Jurkat, Clone E6-1 (cell line): ENCODE measurements at regions not wholly inside any gene's neighbourhood (a gene's known extent, or its start where the extent isn't known, plus 50 kb on each side); places are given as distances from the start of the nearest gene placed in this dataset.
A peak's percentile ranks its signal among the peaks of the same experiment; 100 is the strongest.

ENCODE experiments used
- DNase-seq: peaks from one replicate; pipeline ENCODE4 v3.0.0-alpha.2; 2011; ENCODE audit warnings: low read depth, low spot score
- H3K4me3 ChIP-seq: 2 replicates; pipeline ENCODE4 v1.5.1; 2011; ENCODE audit warnings: mild to moderate bottlenecking, low read length, control low read depth, moderate library complexity

DNA sequence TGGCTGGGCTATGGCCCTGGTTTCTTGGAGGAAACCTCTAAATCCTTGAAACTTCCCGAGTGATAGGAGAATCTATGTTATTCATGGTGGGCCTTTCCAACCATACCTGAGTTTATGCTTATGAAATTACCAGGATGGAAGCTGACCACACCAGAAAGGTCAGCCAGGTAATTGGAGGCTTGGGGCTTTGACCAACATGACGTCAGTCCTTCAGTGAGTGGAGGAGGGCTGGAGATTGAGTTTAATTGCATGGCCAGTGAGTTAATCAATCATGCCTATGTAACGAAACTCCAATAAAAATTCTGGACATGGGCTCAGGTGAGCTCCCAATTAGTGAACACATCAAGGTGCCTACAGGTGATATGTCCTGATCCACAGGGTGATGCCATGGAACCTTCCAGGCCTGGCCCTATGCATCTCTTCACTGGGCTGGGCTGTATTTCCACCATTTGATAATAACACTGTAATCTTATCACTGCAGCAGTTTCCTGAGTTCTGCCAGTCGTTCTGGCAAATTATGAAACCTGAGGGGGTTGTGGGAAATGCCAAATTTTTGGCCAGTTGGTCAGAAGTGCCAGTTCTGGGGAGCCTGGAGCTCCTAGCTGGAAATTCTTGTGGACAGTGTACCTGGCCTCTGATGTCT, 106.5 kb downstream of the CDH26 start:
- H3K4me3 ChIP-seq = no peak overlapping the region
- DNase-seq = no peak

- no peak for DNase-seq
- H3K4me3 ChIP-seq = no peak overlapping the region
Observed at GRCh38 chr20:60065741-60066437, 107.7 kb downstream of the CDH26 start.

DNA sequence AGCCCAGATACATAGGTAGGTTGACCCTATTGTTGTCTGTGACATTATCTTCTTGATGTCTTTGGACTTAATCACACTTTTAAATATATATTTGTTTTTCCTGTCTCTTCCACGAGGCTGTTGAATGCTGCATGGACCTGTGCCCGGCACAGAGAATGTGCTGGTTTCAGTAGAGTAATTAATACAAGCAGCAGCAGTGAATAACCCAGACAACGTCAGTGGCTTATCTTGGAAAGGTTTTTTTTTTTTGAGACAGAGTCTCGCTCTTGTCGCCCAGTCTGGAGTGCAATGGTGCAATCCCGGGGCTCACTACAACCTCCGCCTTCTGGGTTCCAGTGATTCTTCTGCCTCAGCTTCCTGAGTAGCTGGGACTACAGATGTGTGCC, 108.2 kb downstream of the CDH26 start:
- H3K4me3 ChIP-seq = no peak overlapping the region
- DNase-seq = no peak

DNA sequence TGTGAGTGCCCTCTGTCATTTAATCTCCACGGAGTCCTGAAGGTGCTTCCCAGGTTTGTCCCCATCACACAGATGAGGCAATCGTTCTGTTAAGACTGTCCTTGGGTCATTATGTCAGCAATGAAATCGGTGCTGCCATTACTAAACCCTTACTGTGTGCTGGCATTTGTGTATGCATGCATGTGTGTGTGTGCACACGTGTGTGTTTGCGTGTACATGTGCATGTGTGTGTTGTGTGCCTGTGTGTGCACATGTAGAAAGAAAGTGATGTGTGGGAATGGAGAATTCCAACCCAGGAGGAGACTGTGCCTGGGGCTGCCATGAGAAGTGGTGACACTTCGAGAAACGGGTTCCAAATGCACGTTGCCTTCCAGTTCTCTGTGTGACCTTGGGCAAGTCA, 110.3 kb downstream of the CDH26 start:
- H3K4me3 ChIP-seq = no peak overlapping the region
- no peak for DNase-seq

- H3K4me3 ChIP-seq = no peak overlapping the region
Observed at GRCh38 chr20:60069656-60070055, 111.4 kb downstream of the CDH26 start.

DNA sequence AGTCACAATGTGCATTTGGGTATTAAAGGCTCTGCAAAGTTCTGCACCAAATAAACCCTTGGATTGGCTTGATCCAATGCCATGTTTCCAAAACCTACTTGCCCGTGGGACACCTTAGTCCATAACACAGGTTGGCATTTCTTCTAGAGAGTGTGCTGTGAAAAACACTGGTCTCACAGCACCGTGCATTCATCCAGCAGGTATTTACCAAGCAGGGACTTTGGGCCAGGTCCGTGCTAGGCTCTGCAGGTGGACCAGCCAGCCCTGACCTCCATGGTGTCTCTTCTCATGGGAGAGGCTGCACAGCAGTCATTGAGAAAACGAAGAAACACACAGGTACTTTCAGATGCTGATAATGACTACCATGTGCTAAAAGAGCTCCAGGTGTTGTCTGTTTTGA, 112.6 kb downstream of the CDH26 start:
- H3K4me3 ChIP-seq = no peak overlapping the region
- DNase-seq = no peak

More at GRCh38 chr20:60069656-60070055, 111.4 kb downstream of the CDH26 start:
- DNase-seq = no peak

DNA sequence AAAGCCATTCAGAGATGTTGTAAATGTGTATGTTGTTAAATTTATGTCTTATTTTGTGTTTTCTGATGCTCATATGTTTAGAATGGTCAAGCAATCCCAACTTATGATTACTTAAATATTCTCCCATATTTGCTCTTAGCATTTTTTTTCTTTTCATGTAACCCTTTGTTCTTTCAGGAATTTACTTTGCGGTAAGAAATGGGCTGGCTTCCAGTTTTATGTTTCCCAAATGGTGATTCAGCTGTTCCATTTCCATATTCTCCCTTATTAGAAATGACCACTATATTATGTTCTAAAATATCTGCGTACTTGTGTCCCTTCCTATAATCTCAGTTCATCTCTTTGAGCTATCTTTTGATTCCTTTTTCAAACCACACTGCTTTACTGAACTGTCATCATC, 113.7 kb downstream of the CDH26 start:
- no peak overlapping the region for H3K4me3 ChIP-seq
- no peak for DNase-seq

DNA sequence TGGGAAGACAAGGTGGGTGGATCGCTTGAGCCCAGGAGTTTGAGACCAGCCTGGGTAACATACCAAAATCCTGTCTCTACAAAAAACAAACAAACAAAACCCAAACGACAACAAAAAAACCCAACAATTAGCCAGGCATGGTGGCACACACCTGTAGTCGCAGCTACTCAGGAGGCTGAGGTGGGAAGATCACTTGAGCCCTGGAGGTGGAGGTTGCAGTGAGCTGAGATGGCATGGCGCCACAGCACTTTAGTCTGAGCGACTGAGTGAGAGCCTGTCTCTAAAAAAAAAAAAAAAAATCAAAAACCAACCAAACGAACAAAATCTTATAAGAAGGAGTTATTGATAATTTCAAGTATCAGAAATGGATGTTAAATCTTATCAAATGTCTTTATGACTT, 114.9 kb downstream of the CDH26 start:
- H3K4me3 ChIP-seq = no peak overlapping the region
- DNase-seq = no peak

- no peak overlapping the region for H3K4me3 ChIP-seq
- DNase-seq = no peak
Observed at GRCh38 chr20:60073504-60073903, 115.3 kb downstream of the CDH26 start.

DNA sequence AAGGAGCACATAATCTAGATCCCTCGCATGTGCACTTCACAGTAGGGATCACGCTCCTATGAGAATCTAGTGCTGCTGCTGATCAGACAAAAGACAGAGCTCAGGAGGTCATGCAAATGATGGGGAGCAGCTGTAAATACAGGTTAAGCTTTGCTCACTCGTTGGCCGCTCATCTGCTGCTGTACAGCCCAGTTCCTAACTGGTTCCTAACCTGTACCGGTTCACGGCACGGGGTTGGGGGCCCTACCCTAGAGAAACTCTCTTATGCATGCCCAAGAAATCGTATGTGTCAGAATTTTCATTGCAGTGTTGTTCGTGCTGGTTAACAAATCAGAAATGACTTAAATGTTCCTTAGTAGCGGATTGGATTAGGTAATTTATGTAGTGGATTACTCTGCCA, 116.1 kb downstream of the CDH26 start:
- no peak overlapping the region for H3K4me3 ChIP-seq
- no peak for DNase-seq

DNA sequence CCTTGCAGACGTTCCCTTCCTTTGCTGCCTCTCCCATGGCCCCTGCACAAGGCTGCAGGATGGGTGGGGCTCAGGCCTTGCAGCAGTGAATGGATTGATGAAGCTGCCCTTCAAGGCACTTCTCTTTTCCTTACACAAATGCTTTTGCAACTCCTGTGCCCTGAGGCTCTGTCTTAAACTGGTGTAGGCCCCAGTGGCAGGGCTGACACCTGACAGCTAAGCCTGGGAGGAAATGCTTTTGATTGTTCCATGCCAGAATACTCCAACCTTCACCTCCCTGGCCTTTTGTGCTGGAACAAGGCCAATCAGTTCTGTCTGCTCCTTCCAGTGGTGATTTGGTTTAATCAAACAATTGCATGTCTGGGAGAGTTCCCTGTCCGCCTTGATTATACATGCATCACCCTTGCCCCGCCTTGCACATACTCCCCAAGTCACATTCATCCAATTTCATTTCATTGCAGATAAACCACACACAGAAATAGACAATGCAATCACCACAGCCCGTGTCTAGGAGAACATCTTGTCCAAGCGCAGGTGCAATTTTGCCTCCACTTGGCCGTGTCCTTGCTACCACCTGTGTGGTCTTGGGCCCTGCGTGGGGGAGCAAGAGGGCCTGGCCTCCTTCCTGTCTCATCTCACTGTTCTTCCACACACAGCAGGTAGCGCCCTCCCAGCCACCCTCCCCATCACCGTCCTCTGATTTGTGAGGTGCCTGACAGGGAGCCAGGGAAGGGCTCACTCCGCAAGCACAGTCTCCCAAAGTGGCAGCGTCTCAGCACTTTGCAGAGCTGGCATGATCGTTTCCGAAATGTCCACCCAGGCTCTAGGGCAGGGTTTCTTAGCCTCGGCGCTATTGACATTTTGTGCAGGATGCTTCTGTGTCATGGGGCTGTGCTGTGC, 120.4 kb downstream of the CDH26 start:
- no peak overlapping the region for H3K4me3 ChIP-seq
- DNase-seq = no peak

DNA sequence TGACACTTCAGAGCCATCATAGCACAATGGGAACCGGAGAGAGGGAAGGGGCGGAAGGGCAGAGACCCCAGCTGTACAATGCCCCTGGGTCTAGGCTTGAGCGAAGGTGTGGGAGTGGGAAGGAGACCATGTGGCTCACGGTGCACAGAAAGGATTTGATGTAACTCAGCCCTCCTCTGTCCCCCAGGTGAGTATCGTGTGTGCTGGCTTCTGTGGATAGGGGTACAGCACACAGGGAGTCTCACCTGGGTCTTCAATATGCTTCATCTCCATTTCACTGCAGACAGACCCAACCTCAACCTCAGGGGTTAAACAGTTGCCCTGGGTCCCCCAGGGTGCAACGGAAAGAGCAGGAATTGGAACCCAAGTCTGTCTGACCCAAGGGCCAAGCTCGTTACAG, 122.2 kb downstream of the CDH26 start:
- no peak overlapping the region for H3K4me3 ChIP-seq
- DNase-seq = no peak

- no peak overlapping the region for H3K4me3 ChIP-seq
- DNase-seq = no peak
Observed at GRCh38 chr20:60085551-60086132, 127.4 kb downstream of the CDH26 start.

DNA sequence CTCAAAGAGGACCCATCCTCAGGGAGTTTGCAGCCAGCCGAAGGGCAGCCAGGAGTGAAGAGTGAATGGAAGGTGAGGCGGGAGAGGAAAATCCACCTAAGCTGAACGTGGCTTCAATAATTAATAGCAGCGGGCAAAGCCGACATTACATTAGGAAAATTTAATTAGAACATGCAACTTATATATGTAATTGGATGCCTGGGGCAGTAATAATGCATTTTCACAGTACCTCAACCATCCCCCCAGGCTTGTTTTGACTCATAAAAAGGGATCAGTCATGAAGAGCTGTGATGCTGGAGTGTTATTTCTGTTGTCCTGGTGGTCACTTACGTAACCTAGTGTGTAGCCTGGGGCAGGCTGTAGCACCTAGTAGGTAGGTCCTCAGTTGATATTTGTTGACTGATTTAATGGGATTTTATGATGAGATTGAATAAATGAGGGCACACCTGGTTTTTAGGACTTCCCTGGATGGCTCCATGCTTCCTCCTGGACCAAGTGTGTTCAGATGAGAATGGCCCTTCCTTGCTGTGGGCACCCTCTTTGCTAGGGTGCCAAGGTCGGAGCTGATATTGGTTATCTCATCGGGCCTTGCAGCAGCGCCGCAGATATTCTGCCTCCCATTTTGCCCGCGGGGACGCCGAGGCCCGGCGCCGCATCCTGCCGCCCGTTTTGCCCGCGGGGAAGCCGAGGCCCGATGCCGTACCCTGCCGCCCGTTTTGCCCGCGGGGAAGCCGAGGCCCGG, 128.8 kb downstream of the CDH26 start:
- no peak for DNase-seq
- peak overlapping the region; percentile 61 for H3K4me3 ChIP-seq

GRCh38 chr20:60087563-60088105, 129.4 kb downstream of the CDH26 start:
- H3K4me3 ChIP-seq = peak overlapping the region; percentile 61
- peak; percentile 66 for DNase-seq

DNA sequence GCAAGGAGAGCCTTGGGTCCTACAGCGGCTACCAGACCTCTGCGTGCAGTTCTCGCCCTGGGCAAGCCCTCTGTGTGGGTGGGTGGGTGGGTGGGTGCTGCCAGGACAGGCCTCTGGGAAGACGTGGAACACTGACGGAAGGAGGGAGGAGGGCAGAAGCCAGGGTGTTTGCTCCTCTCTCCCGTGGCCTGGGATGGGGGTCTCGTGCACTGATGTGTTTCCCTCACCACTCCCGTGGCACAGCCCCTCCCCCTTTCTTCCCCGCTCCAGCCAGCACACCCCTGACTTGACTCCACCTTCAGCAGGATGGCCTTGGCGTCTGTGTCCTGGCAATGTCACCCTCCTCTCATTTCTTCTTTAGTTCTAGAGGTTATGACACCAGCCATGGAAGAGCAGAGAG, 130.0 kb downstream of the CDH26 start:
- H3K4me3 ChIP-seq = peak overlapping the region; percentile 61
- no peak for DNase-seq

DNA sequence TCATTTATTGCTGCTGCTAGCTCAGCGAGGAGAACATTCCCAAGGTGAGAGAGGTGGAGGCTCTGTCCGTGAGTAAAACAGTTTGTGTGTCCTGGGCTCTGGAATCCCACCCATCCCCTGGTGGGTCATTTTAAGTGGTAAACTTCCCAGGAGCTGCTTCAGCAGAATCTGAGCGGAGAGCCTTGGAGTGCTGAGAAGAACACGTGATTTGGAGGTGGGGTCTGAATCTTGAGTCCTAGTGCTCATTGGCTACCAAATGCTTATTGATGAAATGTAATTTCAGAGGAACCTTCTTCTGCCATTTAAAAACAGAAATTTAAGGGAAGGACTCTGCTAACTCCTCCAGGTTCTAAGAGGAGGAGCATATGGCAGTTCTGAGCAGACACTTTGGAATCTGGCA, 132.4 kb downstream of the CDH26 start:
- DNase-seq = no peak
- no peak overlapping the region for H3K4me3 ChIP-seq

- no peak overlapping the region for H3K4me3 ChIP-seq
- no peak for DNase-seq
Observed at GRCh38 chr20:60091305-60091704, 133.1 kb downstream of the CDH26 start.

GRCh38 chr20:60091861-60092260, 133.6 kb downstream of the CDH26 start:
- DNase-seq = no peak
- H3K4me3 ChIP-seq = no peak overlapping the region
